WTC11 (cell line): ENCODE measurements at regions not wholly inside any gene's neighbourhood (a gene's known extent, or its start where the extent isn't known, plus 50 kb on each side); places are given as distances from the start of the nearest gene placed in this dataset.

Experiments used
- ATAC-seq: fragments of 200-7000 bp; cut with Tn5 transposase; 2 replicates; pipeline ENCODE4 v1.10.0; 2021; ENCODE audit warnings: mild to moderate bottlenecking, moderate library complexity
- CTCF ChIA-PET: fragments of 300-600 bp; sonication (Branson Sonifier 250); formaldehyde crosslinking; loops from one replicate; lab custom pipeline; 2021; ENCODE audit warnings: antibody characterized with exemption; lab: Charles Lee
- POLR2A ChIA-PET: fragments of 350-600 bp; sonication (Branson Sonifier 250); formaldehyde crosslinking; loops from one replicate; lab custom pipeline; 2021; ENCODE audit warnings: antibody characterized with exemption; lab: Charles Lee
- DNase-seq: peaks from one replicate; pipeline ENCODE4 v3.0.0; 2021; ENCODE audit warnings: low spot score
- H3K27ac Mint-ChIP-seq: 2 replicates; pipeline ENCODE4 v1.8.0; 2021; ENCODE audit warnings: mixed read lengths
- H3K27me3 Mint-ChIP-seq: 2 replicates; pipeline ENCODE4 v1.8.0; 2021; ENCODE audit warnings: low read depth, mild to moderate bottlenecking, moderate library complexity, mixed read lengths
- H3K36me3 Mint-ChIP-seq: 2 replicates; pipeline ENCODE4 v1.8.0; 2021; ENCODE audit warnings: mixed read lengths
- H3K4me1 Mint-ChIP-seq: 2 replicates; pipeline ENCODE4 v1.8.0; 2022; ENCODE audit warnings: mixed read lengths
- H3K4me3 Mint-ChIP-seq: 2 replicates; pipeline ENCODE4 v1.8.0; 2021; ENCODE audit warnings: mild to moderate bottlenecking, moderate library complexity, mixed read lengths
- H3K9me3 Mint-ChIP-seq: 2 replicates; pipeline ENCODE4 v1.8.0; 2021; ENCODE audit warnings: mixed read lengths
- CREB1 ChIP-seq: sonication (generic); formaldehyde crosslinking; IDR thresholded peaks from 2 replicates; pipeline ENCODE4 v1.8.0; 2023; ENCODE audit warnings: mild to moderate bottlenecking, missing genetic modification reagents
- CTCF ChIP-seq: fragments of 200-600 bp; IDR thresholded peaks from 2 replicates; pipeline ENCODE4 v1.8.0; 2022; ENCODE audit warnings: antibody characterized with exemption
- HMGXB4 ChIP-seq: sonication (generic); formaldehyde crosslinking; IDR thresholded peaks from 2 replicates; pipeline ENCODE4 v1.8.1; 2023; ENCODE audit warnings: mild to moderate bottlenecking, moderate library complexity, missing genetic modification reagents
- NFATC4 ChIP-seq: fragments of 250-450 bp; sonication (Bioruptor Pico); IDR thresholded peaks from 2 replicates; pipeline ENCODE4 v1.9.0; 2021; ENCODE audit warnings: mild to moderate bottlenecking
- NR1H2 ChIP-seq: sonication (generic); formaldehyde crosslinking; IDR thresholded peaks from 2 replicates; pipeline ENCODE4 v1.9.0; 2021; ENCODE audit warnings: mild to moderate bottlenecking, moderate library complexity, missing genetic modification reagents
- OVOL2 ChIP-seq: fragments of 250-450 bp; sonication (Bioruptor Pico); IDR thresholded peaks from 2 replicates; pipeline ENCODE4 v1.9.0; 2021; ENCODE audit warnings: mild to moderate bottlenecking, borderline replicate concordance
- SOX15 ChIP-seq: fragments of 250-450 bp; sonication (Bioruptor Pico); IDR thresholded peaks from 2 replicates; pipeline ENCODE4 v1.9.0; 2021; ENCODE audit warnings: mild to moderate bottlenecking
- TCF7 ChIP-seq: sonication (generic); formaldehyde crosslinking; IDR thresholded peaks from 2 replicates; pipeline ENCODE4 v1.8.0; 2022; ENCODE audit warnings: mild to moderate bottlenecking, low read depth, missing genetic modification reagents, moderate library complexity
- TEAD4 ChIP-seq: sonication (generic); formaldehyde crosslinking; IDR thresholded peaks from 2 replicates; pipeline ENCODE4 v1.8.0; 2022; ENCODE audit warnings: mild to moderate bottlenecking, missing genetic modification reagents
- ZBTB21 ChIP-seq: sonication (generic); formaldehyde crosslinking; IDR thresholded peaks from 2 replicates; pipeline ENCODE4 v1.8.1; 2023; ENCODE audit warnings: mild to moderate bottlenecking, missing genetic modification reagents, borderline replicate concordance
- ZNF317 ChIP-seq: sonication (generic); formaldehyde crosslinking; IDR thresholded peaks from 2 replicates; pipeline ENCODE4 v1.8.1; 2023; ENCODE audit warnings: low read depth, mild to moderate bottlenecking, moderate library complexity, missing genetic modification reagents, borderline replicate concordance
- ZNF396 ChIP-seq: fragments of 250-450 bp; sonication (Bioruptor Pico); IDR thresholded peaks from 2 replicates; pipeline ENCODE4 v1.8.0; 2021; ENCODE audit warnings: mild to moderate bottlenecking, moderate library complexity, borderline replicate concordance
- ZNF416 ChIP-seq: fragments of 250-450 bp; sonication (Bioruptor Pico); IDR thresholded peaks from 2 replicates; pipeline ENCODE4 v1.9.0; 2021; ENCODE audit warnings: mild to moderate bottlenecking, inconsistent platforms
- ZSCAN18 ChIP-seq: fragments of 250-450 bp; sonication (Bioruptor Pico); IDR thresholded peaks from 2 replicates; pipeline ENCODE4 v2.1.2; 2022; ENCODE audit warnings: mild to moderate bottlenecking, moderate library complexity

DNA sequence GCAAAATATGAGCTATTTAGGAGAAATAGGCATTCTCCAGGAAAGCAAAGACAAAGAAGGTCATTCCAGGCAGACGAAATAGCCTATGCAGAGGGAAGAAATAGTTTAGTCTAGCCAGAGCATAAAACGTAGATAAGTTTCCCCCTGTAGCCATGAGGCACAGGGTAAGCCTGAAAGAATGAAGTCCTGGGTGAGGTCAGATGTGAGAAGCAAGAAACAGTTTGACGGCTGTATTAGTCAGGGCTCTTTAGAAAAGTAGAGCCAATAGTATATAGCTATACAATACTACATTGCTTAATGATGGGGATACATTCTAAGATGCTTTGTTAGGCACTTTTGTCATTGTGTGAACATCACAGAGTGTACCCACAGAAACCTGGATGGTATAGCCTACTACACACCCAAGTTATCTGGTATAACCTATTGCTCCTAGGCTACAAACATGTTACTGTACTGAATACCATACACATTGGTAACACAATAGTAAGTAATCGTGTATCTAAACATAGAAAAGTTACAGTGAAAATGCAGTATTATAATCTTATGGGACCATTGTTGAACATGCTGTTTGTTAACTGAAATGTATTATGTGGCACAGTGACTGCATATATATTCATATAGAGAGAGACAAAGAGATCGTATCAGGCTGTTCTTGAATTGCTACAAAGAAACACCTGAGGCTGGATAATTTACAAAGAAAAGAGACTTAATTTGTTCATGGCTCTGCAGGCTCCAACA lies 59.3 kb upstream of the WDFY2 start:
- no peak for TF ChIP-seq OVOL2 (CRISPR knock-in tag)
- no peak for TF ChIP-seq HMGXB4 (CRISPR knock-in tag)
- TF ChIP-seq TCF7 (CRISPR knock-in tag) = no peak
- TF ChIP-seq, all 79 proteins: peak for 0
- Mint-ChIP-seq H3K4me3 (no peak overlapping the region), H3K4me1 (no peaks in the 10 kb centered on the region), H3K36me3 (no peaks in the 10 kb centered on the region), H3K9me3 (peaks cover 8% of the 10 kb centered on the region), H3K27me3 (peaks cover 6% of the 10 kb centered on the region; the same call in 1 of the 2 replicates), H3K27ac (no peak overlapping the region)
- ATAC-seq (no peak), DNase-seq (no peak)
- CTCF ChIA-PET = interaction anchor here (0.8 to 1.0 kb wide), 2 partner anchors 225 to 273 kb away, joined by 3 read pairs; no protein-coding TSS in a partner anchor
- POLR2A ChIA-PET = no interaction called here

- Mint-ChIP-seq H3K9me3 (peaks cover 15% of the 10 kb centered on the region), H3K27ac (no peak overlapping the region), H3K27me3 (peaks cover 6% of the 10 kb centered on the region; the same call in 1 of the 2 replicates), H3K4me1 (no peaks in the 10 kb centered on the region), H3K4me3 (no peak overlapping the region), H3K36me3 (peaks cover 6% of the 10 kb centered on the region)
- TF ChIP-seq CTCF = no peak
- no peak for TF ChIP-seq SOX15 (CRISPR knock-in tag)
- TF ChIP-seq ZNF317 (CRISPR knock-in tag) = no peak
- no peak for TF ChIP-seq NFATC4 (CRISPR knock-in tag)
- TF ChIP-seq CREB1 = no peak
- no peak for TF ChIP-seq ZNF416 (CRISPR knock-in tag)
- no peak for TF ChIP-seq TEAD4 (CRISPR knock-in tag)
- no peak for TF ChIP-seq ZSCAN18
- TF ChIP-seq ZBTB21 = no peak
- TF ChIP-seq ZNF396 (CRISPR knock-in tag) = no peak
- DNase-seq (no peak), ATAC-seq (peak; percentile 28; the same call in 1 of the 2 replicates)
- POLR2A ChIA-PET = no interaction called here
- CTCF ChIA-PET = interaction anchor here (0.6 to 1.0 kb wide), 2 partner anchors 8 to 224 kb away, joined by 3 read pairs; no protein-coding TSS in a partner anchor
These were observed 58.6 kb upstream of the WDFY2 start for GRCh38 chr13:51525567-51526167.

DNA sequence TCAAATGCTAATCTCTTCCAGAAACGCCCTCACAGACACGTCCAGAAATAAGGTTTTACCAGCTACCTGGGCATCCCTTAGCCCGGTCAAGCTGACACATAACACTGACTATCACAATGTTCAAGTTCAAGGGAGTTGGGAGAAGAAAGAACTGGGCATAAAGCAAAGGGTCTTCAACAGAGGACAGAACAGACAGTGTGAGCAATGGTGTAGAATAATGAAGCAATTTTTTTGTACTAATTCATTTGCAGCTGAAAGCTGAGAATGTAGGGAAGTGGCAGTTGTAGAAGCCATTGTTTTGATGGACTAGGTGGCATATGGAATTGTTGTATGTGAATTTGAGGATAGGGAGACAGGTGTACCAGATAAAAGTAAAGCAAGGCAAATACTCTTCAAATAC lies 58.1 kb upstream of the WDFY2 start:
- H3K4me1 Mint-ChIP-seq = no peaks in the 10 kb centered on the region
- no peak overlapping the region for H3K27ac Mint-ChIP-seq
- no peak for TF ChIP-seq NR1H2 (CRISPR knock-in tag)
- TF ChIP-seq TCF7 (CRISPR knock-in tag) = no peak
- TF ChIP-seq, all 79 proteins: peak for 0
- peaks cover 6% of the 10 kb centered on the region; the same call in 1 of the 2 replicates for H3K27me3 Mint-ChIP-seq
- H3K36me3 Mint-ChIP-seq = peaks cover 9% of the 10 kb centered on the region
- H3K4me3 Mint-ChIP-seq = no peak overlapping the region
- ATAC-seq (no peak), DNase-seq (no peak)
- H3K9me3 Mint-ChIP-seq = peaks cover 20% of the 10 kb centered on the region
- POLR2A ChIA-PET = interaction anchor here (0.6 kb wide), 1 partner anchor 65 kb away, joined by 6 read pairs; no protein-coding TSS in a partner anchor
- CTCF ChIA-PET = interaction anchor here (0.6 to 1.0 kb wide), 2 partner anchors 8 to 224 kb away, joined by 3 read pairs; no protein-coding TSS in a partner anchor
